Loucy (cell line): ENCODE measurements at regions not wholly inside any gene's neighbourhood (a gene's known extent, or its start where the extent isn't known, plus 50 kb on each side); places are given as distances from the start of the nearest gene placed in this dataset.

Experiments
- H2AFZ ChIP-seq: fragments of 200-600 bp; sonication (generic); 2 replicates; pipeline ENCODE4 v1.6.0; 2016; ENCODE audit warnings: antibody characterized with exemption, mild to moderate bottlenecking, low read length, moderate library complexity
- H3F3A ChIP-seq: fragments of 200-600 bp; 2 replicates; pipeline ENCODE4 v1.6.0; 2016; ENCODE audit warnings: antibody characterized with exemption, low read depth, mild to moderate bottlenecking
- H3K27me3 ChIP-seq: fragments of 200-600 bp; sonication (generic); 2 replicates; pipeline ENCODE4 v1.6.1; 2014; ENCODE audit warnings: low read length, mild to moderate bottlenecking; ENCODE audit not compliant: insufficient read depth, poor library complexity, severe bottlenecking
- H3K36me3 ChIP-seq: fragments of 200-600 bp; sonication (generic); 2 replicates; pipeline ENCODE4 v1.6.1; 2016; ENCODE audit warnings: low read length; ENCODE audit not compliant: insufficient read depth
- H3K4me1 ChIP-seq: fragments of 200-600 bp; sonication (generic); 2 replicates; pipeline ENCODE4 v1.5.1; 2014; ENCODE audit warnings: low read length, mild to moderate bottlenecking; ENCODE audit not compliant: insufficient read depth, poor library complexity, severe bottlenecking
- H3K4me2 ChIP-seq: fragments of 200-600 bp; sonication (generic); 2 replicates; pipeline ENCODE4 v1.6.0; 2014; ENCODE audit warnings: antibody characterized with exemption, low read length, low read depth, mild to moderate bottlenecking; ENCODE audit not compliant: poor library complexity, severe bottlenecking
- H3K4me3 ChIP-seq: fragments of 200-600 bp; sonication (generic); 2 replicates; pipeline ENCODE4 v1.5.1; 2014; ENCODE audit warnings: low read length, mild to moderate bottlenecking, mixed read lengths; ENCODE audit not compliant: poor library complexity, severe bottlenecking
- H3K79me2 ChIP-seq: fragments of 200-600 bp; sonication (generic); 2 replicates; pipeline ENCODE4 v1.6.1; 2014; ENCODE audit warnings: low read length; ENCODE audit not compliant: insufficient read depth
- H3K9ac ChIP-seq: fragments of 200-600 bp; sonication (generic); 2 replicates; pipeline ENCODE4 v1.6.0; 2014; ENCODE audit warnings: mild to moderate bottlenecking, low read depth, low read length, moderate library complexity; ENCODE audit not compliant: poor library complexity, severe bottlenecking
- H3K9me2 ChIP-seq: fragments of 200-600 bp; sonication (generic); replicated peaks from 2 replicates; pipeline ENCODE4 v1.6.1; 2016; ENCODE audit warnings: low read depth, low read length, mixed read lengths
- H3K9me3 ChIP-seq: fragments of 200-600 bp; sonication (generic); 2 replicates; pipeline ENCODE4 v1.6.1; 2014; ENCODE audit warnings: mild to moderate bottlenecking, antibody characterized with exemption, low read length, low read depth; ENCODE audit not compliant: insufficient read depth
- H4K20me1 ChIP-seq: fragments of 200-600 bp; sonication (generic); 2 replicates; pipeline ENCODE4 v1.6.0; 2014; ENCODE audit warnings: antibody characterized with exemption, low read length, mild to moderate bottlenecking; ENCODE audit not compliant: insufficient read depth, poor library complexity, severe bottlenecking
- EZH2phosphoT487 ChIP-seq: fragments of 200-600 bp; IDR thresholded peaks from 2 replicates; pipeline ENCODE4 v1.6.1; 2018; ENCODE audit warnings: antibody characterized with exemption, mild to moderate bottlenecking, moderate library complexity, borderline replicate concordance
- TF ChIP-seq, protein P1 (sequence below): fragments of 200-600 bp; sonication (generic); conservative IDR thresholded peaks from 2 replicates; pipeline ENCODE4 v1.5.1; 2014; ENCODE audit warnings: mild to moderate bottlenecking, antibody characterized with exemption, low read length

DNA sequence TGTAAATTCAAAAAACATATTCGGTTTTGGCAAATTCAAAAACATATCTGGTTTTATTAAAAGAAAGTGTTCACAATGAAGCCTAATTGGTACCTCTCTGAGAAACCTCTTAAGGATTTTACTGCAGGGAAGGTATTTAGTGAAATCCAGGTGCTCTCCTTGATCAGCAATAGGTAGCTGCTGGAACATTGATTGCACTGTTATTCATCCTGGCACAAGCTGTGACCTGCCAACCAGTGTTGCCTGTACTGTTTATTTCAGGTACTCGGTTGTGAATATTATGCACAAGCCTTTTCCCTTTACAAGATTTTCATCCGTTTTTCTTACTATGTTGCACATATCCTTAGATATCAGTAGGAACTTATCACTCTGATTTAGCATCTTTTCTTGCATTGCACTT is 155.8 kb upstream of the ZEB2 start:
- Histone ChIP-seq H3K79me2 (no peaks in the 10 kb centered on the region), H3F3A (no peaks in the 10 kb centered on the region), H4K20me1 (no peaks in the 10 kb centered on the region), H3K4me1 (no peaks in the 10 kb centered on the region), H3K9me3 (no peaks in the 10 kb centered on the region), H3K4me3 (no peak overlapping the region), H2AFZ (no peak overlapping the region), H3K9ac (no peak overlapping the region), H3K9me2 (no peaks in the 10 kb centered on the region), H3K36me3 (no peaks in the 10 kb centered on the region), H3K27me3 (no peaks in the 10 kb centered on the region), H3K4me2 (no peak overlapping the region)
- TF ChIP-seq, protein P1, sequence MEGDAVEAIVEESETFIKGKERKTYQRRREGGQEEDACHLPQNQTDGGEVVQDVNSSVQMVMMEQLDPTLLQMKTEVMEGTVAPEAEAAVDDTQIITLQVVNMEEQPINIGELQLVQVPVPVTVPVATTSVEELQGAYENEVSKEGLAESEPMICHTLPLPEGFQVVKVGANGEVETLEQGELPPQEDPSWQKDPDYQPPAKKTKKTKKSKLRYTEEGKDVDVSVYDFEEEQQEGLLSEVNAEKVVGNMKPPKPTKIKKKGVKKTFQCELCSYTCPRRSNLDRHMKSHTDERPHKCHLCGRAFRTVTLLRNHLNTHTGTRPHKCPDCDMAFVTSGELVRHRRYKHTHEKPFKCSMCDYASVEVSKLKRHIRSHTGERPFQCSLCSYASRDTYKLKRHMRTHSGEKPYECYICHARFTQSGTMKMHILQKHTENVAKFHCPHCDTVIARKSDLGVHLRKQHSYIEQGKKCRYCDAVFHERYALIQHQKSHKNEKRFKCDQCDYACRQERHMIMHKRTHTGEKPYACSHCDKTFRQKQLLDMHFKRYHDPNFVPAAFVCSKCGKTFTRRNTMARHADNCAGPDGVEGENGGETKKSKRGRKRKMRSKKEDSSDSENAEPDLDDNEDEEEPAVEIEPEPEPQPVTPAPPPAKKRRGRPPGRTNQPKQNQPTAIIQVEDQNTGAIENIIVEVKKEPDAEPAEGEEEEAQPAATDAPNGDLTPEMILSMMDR = no peak
- TF ChIP-seq EZH2phosphoT487 = no peak

- Histone ChIP-seq H3K36me3 (no peaks in the 10 kb centered on the region), H3K4me1 (no peaks in the 10 kb centered on the region), H2AFZ (no peak overlapping the region), H3K9ac (no peak overlapping the region), H3K9me2 (no peaks in the 10 kb centered on the region), H3K4me3 (no peak overlapping the region), H3K4me2 (no peak overlapping the region), H4K20me1 (no peaks in the 10 kb centered on the region), H3K27me3 (no peaks in the 10 kb centered on the region), H3K79me2 (no peaks in the 10 kb centered on the region), H3F3A (no peaks in the 10 kb centered on the region), H3K9me3 (no peaks in the 10 kb centered on the region)
- TF ChIP-seq, protein P1 = no peak
- TF ChIP-seq EZH2phosphoT487 = no peak
Measured at GRCh38 chr2:144675331-144675730, 155.4 kb upstream of the ZEB2 start.

DNA sequence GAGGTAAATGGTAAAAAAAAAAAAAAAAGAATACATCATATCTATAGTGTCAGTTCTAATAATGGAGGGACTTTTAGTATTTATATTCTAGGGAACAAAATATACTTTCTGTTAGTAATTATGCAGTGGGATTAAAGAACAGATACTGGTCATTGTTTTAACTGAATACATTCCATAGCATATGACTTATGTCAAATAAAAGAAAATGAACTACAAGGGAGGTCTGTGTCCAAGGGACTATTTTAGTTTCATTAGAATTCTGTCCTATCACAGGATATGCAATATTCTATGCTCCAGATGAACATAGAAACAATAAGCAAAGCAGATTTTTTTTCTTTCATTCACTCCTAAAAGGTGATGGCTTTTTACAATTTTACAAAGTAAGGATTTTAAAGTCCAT is 154.2 kb upstream of the ZEB2 start:
- Histone ChIP-seq H3K9ac (no peak overlapping the region), H3K9me3 (no peaks in the 10 kb centered on the region), H2AFZ (no peak overlapping the region), H3K27me3 (no peaks in the 10 kb centered on the region), H4K20me1 (no peaks in the 10 kb centered on the region), H3K79me2 (no peaks in the 10 kb centered on the region), H3K4me3 (no peak overlapping the region), H3F3A (no peaks in the 10 kb centered on the region), H3K4me1 (no peaks in the 10 kb centered on the region), H3K36me3 (no peaks in the 10 kb centered on the region), H3K4me2 (no peak overlapping the region), H3K9me2 (no peaks in the 10 kb centered on the region)
- no peak for TF ChIP-seq EZH2phosphoT487
- TF ChIP-seq, protein P1 = no peak
